H1 (cell line): ENCODE measurements at regions not wholly inside any gene's neighbourhood (a gene's known extent, or its start where the extent isn't known, plus 50 kb on each side); places are given as distances from the start of the nearest gene placed in this dataset.
A peak's percentile ranks its signal among the peaks of the same experiment; 100 is the strongest.
"Not testable (repeated sequence)": the region's sequence is repeated elsewhere in the genome, so short reads cannot be mapped to it uniquely, and the experiment has no call there.

Experiments used
- CTCF ChIA-PET: fragments of 300-600 bp; sonication (Branson Sonifier 250); formaldehyde crosslinking; loops from one replicate; lab custom pipeline; 2021; ENCODE audit not compliant: partially characterized antibody; lab: Charles Lee
- POLR2A ChIA-PET: fragments of 300-600 bp; sonication (Branson Sonifier 250); formaldehyde crosslinking; loops from one replicate; lab custom pipeline; 2021; ENCODE audit warnings: inconsistent platforms; ENCODE audit not compliant: partially characterized antibody; lab: Charles Lee
- DNase-seq, 2 experiments: peaks; one replicate each; pipeline versions ENCODE4 v3.0.0 to v3.0.0-alpha.2; 2010 to 2022; ENCODE audit warnings: low spot score in 2 of 2, low read depth in 1 of 2, mixed read lengths in 1 of 2
- FAIRE-seq: peaks from 2 replicates; lab custom pipeline; 2011; peaks lifted over from hg19 to GRCh38; lab: Jason Lieb, UNC
- H2AFZ ChIP-seq: 2 replicates; pipeline ENCODE4 v1.8.1; 2012; ENCODE audit warnings: low read length, inconsistent platforms
- H2AK5ac ChIP-seq: 2 replicates; pipeline ENCODE4 v1.6.1; 2013; ENCODE audit warnings: low read depth, low read length
- H2BK120ac ChIP-seq: replicated peaks from 2 replicates; pipeline ENCODE3; 2013; ENCODE audit warnings: low read depth, low read length, inconsistent platforms
- H2BK12ac ChIP-seq: 2 replicates; pipeline ENCODE4 v1.6.1; 2013; ENCODE audit warnings: low read depth, low read length
- H2BK15ac ChIP-seq: 2 replicates; pipeline ENCODE4 v1.6.1; 2013; ENCODE audit warnings: low read length
- H2BK20ac ChIP-seq: 2 replicates; pipeline ENCODE4 v1.6.1; 2013; ENCODE audit warnings: low read length
- H2BK5ac ChIP-seq: 2 replicates; pipeline ENCODE4 v1.6.1; 2013; ENCODE audit warnings: low read depth, low read length
- H3K14ac ChIP-seq: 2 replicates; pipeline ENCODE4 v1.6.1; 2013; ENCODE audit warnings: inconsistent platforms; ENCODE audit not compliant: insufficient read length
- H3K18ac ChIP-seq: 2 replicates; pipeline ENCODE4 v1.6.1; 2013; ENCODE audit warnings: low read length; ENCODE audit errors: extremely low read depth
- H3K23ac ChIP-seq: 2 replicates; pipeline ENCODE4 v1.6.1; 2013; ENCODE audit warnings: inconsistent platforms; ENCODE audit not compliant: insufficient read length
- H3K23me2 ChIP-seq: 2 replicates; pipeline ENCODE4 v1.6.1; 2013; ENCODE audit warnings: low read depth, low read length
- H3K27ac ChIP-seq: 2 replicates; pipeline ENCODE4 v1.6.1; 2011; ENCODE audit warnings: low read depth, low read length, inconsistent platforms
- H3K27me3 ChIP-seq, 4 experiments: replicated peaks in 1 of 4; 1 replicate in 1 of 4; 2 replicates in 3 of 4; pipeline versions ENCODE4 v1.6.1 to v1.8.1; 2011 to 2013; ENCODE audit warnings: low read length in 3 of 4, mild to moderate bottlenecking in 3 of 4, inconsistent platforms in 2 of 4, mixed read lengths in 2 of 4, moderate library complexity in 1 of 4; ENCODE audit not compliant: control insufficient read depth in 3 of 4, insufficient read depth in 3 of 4; ENCODE audit errors: extremely low read depth in 1 of 4
- H3K36me3 ChIP-seq, 4 experiments: 2 replicates each; pipeline versions ENCODE4 v1.6.1 to v1.8.1; 2011 to 2013; ENCODE audit warnings: mild to moderate bottlenecking in 4 of 4, low read length in 3 of 4, moderate library complexity in 2 of 4, control low read depth in 1 of 4, inconsistent platforms in 1 of 4; ENCODE audit not compliant: insufficient read depth in 4 of 4, control insufficient read depth in 2 of 4
- H3K4ac ChIP-seq: replicated peaks from 2 replicates; pipeline ENCODE3; 2013; ENCODE audit warnings: low read length, low read depth, mixed read lengths, inconsistent platforms; ENCODE audit not compliant: insufficient read length
- H3K4me1 ChIP-seq, 4 experiments: replicated peaks in 1 of 4; 1 replicate in 1 of 4; 2 replicates in 3 of 4; pipeline versions ENCODE4 v1.6.1 to v1.8.1; 2011 to 2013; ENCODE audit warnings: low read length in 3 of 4, inconsistent platforms in 2 of 4, mixed read lengths in 1 of 4; ENCODE audit not compliant: insufficient read depth in 4 of 4, control insufficient read depth in 3 of 4
- H3K4me2 ChIP-seq, 2 experiments: 2 replicates each; pipeline versions ENCODE4 v1.6.1 to v1.8.1; 2011 to 2013; ENCODE audit warnings: low read depth in 2 of 2, low read length in 2 of 2, control low read depth in 1 of 2, inconsistent platforms in 1 of 2, mild to moderate bottlenecking in 1 of 2; ENCODE audit not compliant: insufficient read depth in 1 of 2
- H3K4me3 ChIP-seq, 4 experiments: fragments of 200-600, 300-600 bp in 1 of 4; sonication (generic), shearing (Covaris generic), sonication (Bioruptor Twin) in 1 of 4; 2 replicates each; pipeline versions ENCODE4 v1.5.1 to v1.8.1; 2011 to 2016; ENCODE audit warnings: low read length in 4 of 4, low read depth in 3 of 4, control low read depth in 2 of 4, inconsistent platforms in 2 of 4, mild to moderate bottlenecking in 2 of 4, mixed read lengths in 1 of 4, moderate library complexity in 1 of 4; ENCODE audit not compliant: insufficient read depth in 2 of 4; ENCODE audit errors: extremely low read depth in 1 of 4
- H3K56ac ChIP-seq: replicated peaks from 2 replicates; pipeline ENCODE3; 2013; ENCODE audit warnings: low read depth, mild to moderate bottlenecking, mixed read lengths, low read length, inconsistent platforms; ENCODE audit not compliant: insufficient read length
- H3K79me1 ChIP-seq: 2 replicates; pipeline ENCODE4 v1.6.1; 2013; ENCODE audit warnings: low read depth, low read length, control low read depth
- H3K79me2 ChIP-seq, 2 experiments: 2 replicates each; pipeline versions ENCODE4 v1.6.1 to v1.8.1; 2012 to 2013; ENCODE audit warnings: low read length in 2 of 2, mild to moderate bottlenecking in 2 of 2, inconsistent platforms in 1 of 2; ENCODE audit not compliant: insufficient read depth in 2 of 2, control insufficient read depth in 1 of 2
- H3K9ac ChIP-seq, 4 experiments: replicated peaks in 1 of 4; 1 replicate in 1 of 4; 2 replicates in 3 of 4; pipeline versions ENCODE4 v1.6.1 to v1.8.1; 2011 to 2013; ENCODE audit warnings: low read depth in 3 of 4, low read length in 3 of 4, control low read depth in 2 of 4, mild to moderate bottlenecking in 2 of 4, moderate library complexity in 2 of 4, inconsistent platforms in 1 of 4; ENCODE audit errors: extremely low read depth in 1 of 4
- H3K9me3 ChIP-seq, 2 experiments: 2 replicates each; pipeline versions ENCODE4 v1.6.1 to v1.8.1; 2012 to 2013; ENCODE audit warnings: mild to moderate bottlenecking in 2 of 2, moderate library complexity in 2 of 2, control low read depth in 1 of 2, inconsistent platforms in 1 of 2, low read depth in 1 of 2, low read length in 1 of 2, mixed read lengths in 1 of 2; ENCODE audit not compliant: insufficient read depth in 2 of 2
- H4K20me1 ChIP-seq, 2 experiments: replicated peaks in 1 of 2; 2 replicates each; pipeline versions ENCODE3 to v1.8.1; 2011 to 2013; ENCODE audit warnings: inconsistent platforms in 2 of 2, low read length in 2 of 2, mild to moderate bottlenecking in 1 of 2; ENCODE audit not compliant: insufficient read depth in 2 of 2, control insufficient read depth in 1 of 2
- H4K5ac ChIP-seq: 2 replicates; pipeline ENCODE4 v1.6.1; 2013; ENCODE audit warnings: low read length, low read depth, mixed read lengths, inconsistent platforms; ENCODE audit not compliant: insufficient read length
- H4K8ac ChIP-seq: 2 replicates; pipeline ENCODE4 v1.8.0; 2013; ENCODE audit warnings: mild to moderate bottlenecking, moderate library complexity, low read length, inconsistent platforms; ENCODE audit not compliant: insufficient read depth; ENCODE audit errors: extremely low read depth
- H4K91ac ChIP-seq: replicated peaks from 2 replicates; pipeline ENCODE3; 2013; ENCODE audit warnings: low read length, mixed read lengths, inconsistent platforms; ENCODE audit not compliant: insufficient read length
- WGBS, 2 experiments: shearing (Covaris generic) in 1 of 2; methylation state at CpG; one replicate each; pipeline versions ENCODE4 v1.1.6 to v1.1.7; 2013 to 2015; ENCODE audit warnings: low lambda C conversion rate in 2 of 2, mixed read lengths in 2 of 2, inconsistent platforms in 1 of 2, low coverage in 1 of 2, missing lambda C conversion rate in 1 of 2; ENCODE audit not compliant: insufficient replicate concordance in 2 of 2, insufficient coverage in 1 of 2, insufficient read length in 1 of 2; ENCODE audit errors: extremely low coverage in 1 of 2, missing lambda C conversion rate in 1 of 2; 5-methylcytosine and 5-hydroxymethylcytosine counted together

DNA sequence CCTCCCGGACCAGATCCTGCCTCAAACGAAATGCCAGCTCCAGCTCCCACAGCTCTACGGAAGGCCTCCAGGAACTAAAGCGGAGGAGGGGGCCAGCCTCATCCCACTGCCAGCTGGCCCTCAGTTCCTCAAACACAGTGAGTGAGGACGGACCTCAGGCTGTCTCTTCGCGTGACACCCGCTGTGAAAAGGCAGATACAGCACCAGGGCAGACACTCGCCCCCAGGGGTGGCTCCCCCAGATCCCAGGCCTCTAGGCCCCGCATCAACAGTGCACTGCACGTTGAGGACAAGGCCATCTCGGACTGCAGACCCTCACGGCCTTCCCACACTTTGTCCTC, 149.9 kb upstream of the C1QTNF3 start:
- WGBS, 2 experiments, result 88% methylated on average over 11 of the region's 13 CpGs; no CpG with 5 or more reads in 1 of the 2 experiments
- peaks cover 2 to 16% (median 5%) of the 10 kb centered on the region in 4 experiments; a peak in 5 of 7 replicates for H3K4me1 ChIP-seq

DNA sequence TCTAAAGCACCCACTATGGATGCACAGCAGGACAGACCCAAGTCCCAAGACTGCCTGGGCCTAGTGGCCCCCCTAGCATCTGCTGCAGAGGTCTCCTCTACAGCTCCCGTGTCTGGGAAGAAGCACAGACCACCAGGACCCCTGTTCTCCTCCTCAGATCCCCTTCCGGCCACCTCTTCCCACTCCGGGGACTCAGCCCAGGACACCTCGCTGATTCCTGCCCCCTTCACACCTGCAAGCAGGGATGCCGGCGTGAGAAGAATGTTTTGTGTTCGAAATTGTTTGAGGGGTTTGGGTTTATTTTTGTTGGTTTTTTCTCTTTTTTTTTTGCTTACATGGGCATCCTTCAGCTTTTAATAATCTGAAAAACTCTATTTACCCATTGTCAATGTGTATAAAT, 150.3 kb upstream of the C1QTNF3 start:
- H3K27ac ChIP-seq, H3K23ac ChIP-seq, FAIRE-seq, H3K27me3 ChIP-seq, H4K8ac ChIP-seq, H2BK120ac ChIP-seq, H3K79me2 ChIP-seq, H3K14ac ChIP-seq, H3K36me3 ChIP-seq, H4K91ac ChIP-seq, H2BK5ac ChIP-seq, H3K9ac ChIP-seq, H3K56ac ChIP-seq, H2AK5ac ChIP-seq, H4K20me1 ChIP-seq, H2BK15ac ChIP-seq, H3K4ac ChIP-seq, H2BK12ac ChIP-seq, POLR2A ChIA-PET, H4K5ac ChIP-seq, H3K79me1 ChIP-seq, H3K23me2 ChIP-seq, H2BK20ac ChIP-seq, H3K18ac ChIP-seq, H3K4me3 ChIP-seq, H3K4me2 ChIP-seq, H2AFZ ChIP-seq: not testable (repeated sequence)
- WGBS, 2 experiments, result 94% methylated on average over 7 of the region's 7 CpGs; no CpG with 5 or more reads in 1 of the 2 experiments
- CTCF ChIA-PET, result interaction anchor here (1.0 kb wide), 2 partner anchors 258 to 262 kb away, joined by 3 read pairs; no protein-coding TSS in a partner anchor
- Histone ChIP-seq H3K9me3 (peaks cover 6 to 14% of the 10 kb centered on the region in 2 experiments; a peak in 3 of 4 replicates), H3K4me1 (peaks cover 2 to 13% (median 5%) of the 10 kb centered on the region in 4 experiments; a peak in 4 of 7 replicates)
- DNase-seq, result peak in 1 of 2 experiments; percentile 63

More for the DNA sequence above, 149.9 kb upstream of the C1QTNF3 start:
- H3K79me2 ChIP-seq, H3K4ac ChIP-seq, H3K9ac ChIP-seq, H3K23me2 ChIP-seq, H3K4me2 ChIP-seq, H2BK120ac ChIP-seq, H3K27ac ChIP-seq, FAIRE-seq, H2BK15ac ChIP-seq, H2AFZ ChIP-seq, H2BK12ac ChIP-seq, H2BK20ac ChIP-seq, DNase-seq, H4K91ac ChIP-seq, H3K56ac ChIP-seq, H3K18ac ChIP-seq, POLR2A ChIA-PET, H3K14ac ChIP-seq, H3K27me3 ChIP-seq, H3K79me1 ChIP-seq, H4K8ac ChIP-seq, H2AK5ac ChIP-seq, H2BK5ac ChIP-seq, H3K23ac ChIP-seq, H4K5ac ChIP-seq, H3K36me3 ChIP-seq, H3K4me3 ChIP-seq, H4K20me1 ChIP-seq: not testable (repeated sequence)
- H3K9me3 ChIP-seq, result peaks cover 7 to 14% of the 10 kb centered on the region in 2 experiments; a peak in 3 of 4 replicates
- CTCF ChIA-PET, result interaction anchor here (1.0 to 1.1 kb wide), 4 partner anchors 11 to 263 kb away, joined by 3 to 5 read pairs (median 3); no protein-coding TSS in a partner anchor
